Caco-2 (cell line): ENCODE measurements at regions not wholly inside any gene's neighbourhood (a gene's known extent, or its start where the extent isn't known, plus 50 kb on each side); places are given as distances from the start of the nearest gene placed in this dataset.

Experiments used
- BruUV-seq: library from RNA; stranded (reverse); fragments of 400-500 nt; replicated peaks from 2 replicates; lab custom pipeline; 2021; lab: Mats Ljungman, UMichigan
- CTCF ChIA-PET: fragments of 300-600 bp; sonication (Branson Sonifier 250); formaldehyde crosslinking; loops from one replicate; lab custom pipeline; 2022; ENCODE audit warnings: antibody characterized with exemption; lab: Charles Lee
- POLR2A ChIA-PET: fragments of 300-600 bp; sonication (Branson Sonifier 250); formaldehyde crosslinking; loops from one replicate; lab custom pipeline; 2022; ENCODE audit warnings: antibody characterized with exemption; lab: Charles Lee
- DNase-seq, 2 experiments: peaks; one replicate each; pipeline versions ENCODE4 v3.0.0 to v3.0.0-alpha.2; 2020 to 2022
- H3K27me3 ChIP-seq: replicated peaks from 2 replicates; pipeline ENCODE4 v1.6.0; 2011; ENCODE audit warnings: low read length; ENCODE audit not compliant: control insufficient read depth, insufficient read depth
- H3K36me3 ChIP-seq: 2 replicates; pipeline ENCODE4 v1.5.1; 2011; ENCODE audit warnings: low read length; ENCODE audit not compliant: control insufficient read depth, insufficient read depth
- H3K4me1 ChIP-seq: fragments of 250-450 bp; sonication (Bioruptor Pico); 2 replicates; pipeline ENCODE4 v1.5.1; 2020; ENCODE audit warnings: mild to moderate bottlenecking
- H3K4me3 ChIP-seq: 2 replicates; pipeline ENCODE4 v1.5.1; 2011; ENCODE audit warnings: low read depth, mild to moderate bottlenecking, control low read depth, low read length
- H3K9me3 ChIP-seq: fragments of 250-450 bp; sonication (Bioruptor Pico); 2 replicates; pipeline ENCODE4 v1.5.1; 2020; ENCODE audit warnings: mild to moderate bottlenecking, moderate library complexity
- H3K27ac Mint-ChIP-seq: one replicate; pipeline ENCODE4 v1.8.0; 2022; ENCODE audit warnings: mixed read lengths; ENCODE audit not compliant: unreplicated experiment
- H3K27me3 Mint-ChIP-seq: one replicate; pipeline ENCODE4 v1.8.0; 2022; ENCODE audit warnings: mixed read lengths; ENCODE audit not compliant: insufficient read depth, unreplicated experiment
- H3K36me3 Mint-ChIP-seq: one replicate; pipeline ENCODE4 v1.8.0; 2022; ENCODE audit warnings: mild to moderate bottlenecking, mixed read lengths; ENCODE audit not compliant: insufficient read depth, unreplicated experiment
- H3K4me1 Mint-ChIP-seq: one replicate; pipeline ENCODE4 v1.8.0; 2022; ENCODE audit warnings: low read depth, mixed read lengths; ENCODE audit not compliant: unreplicated experiment
- H3K4me3 Mint-ChIP-seq: one replicate; pipeline ENCODE4 v1.8.0; 2022; ENCODE audit warnings: mild to moderate bottlenecking, moderate library complexity, mixed read lengths; ENCODE audit not compliant: unreplicated experiment
- H3K9me3 Mint-ChIP-seq: one replicate; pipeline ENCODE4 v1.8.0; 2022; ENCODE audit warnings: mixed read lengths; ENCODE audit not compliant: unreplicated experiment
- intact Hi-C: fragments of 100-400 bp; cut with micrococcal nuclease; formaldehyde crosslinking; loops from one replicate; pipeline ENCODE4 v1.10.0; 2022; ENCODE audit not compliant: unreplicated experiment
- TF ChIP-seq, protein P1 (sequence below), 2 experiments: fragments of 200-600 bp in 1 of 2; IDR thresholded peaks; 1 replicate in 1 of 2; 2 replicates in 1 of 2; pipeline versions ENCODE4 v1.5.1 to v1.8.0; 2011 to 2022; ENCODE audit warnings: antibody characterized with exemption in 1 of 2, control low read depth in 1 of 2, inconsistent platforms in 1 of 2, low read depth in 1 of 2, low read length in 1 of 2, mild to moderate bottlenecking in 1 of 2, moderate library complexity in 1 of 2; ENCODE audit not compliant: insufficient read depth in 1 of 2, severe bottlenecking in 1 of 2, unreplicated experiment in 1 of 2

GRCh38 chr3:8357859-8358258 is 143.8 kb upstream of the LMCD1 start:
- Mint-ChIP-seq H3K27me3 (peaks cover 6% of the 10 kb centered on the region), H3K4me3 (no peak overlapping the region), H3K36me3 (no peaks in the 10 kb centered on the region), H3K4me1 (no peaks in the 10 kb centered on the region), H3K9me3 (no peaks in the 10 kb centered on the region), H3K27ac (no peak overlapping the region)
- no peak for DNase-seq
- no peaks in the 10 kb centered on the region for H3K36me3 ChIP-seq
- TF ChIP-seq, protein P1, sequence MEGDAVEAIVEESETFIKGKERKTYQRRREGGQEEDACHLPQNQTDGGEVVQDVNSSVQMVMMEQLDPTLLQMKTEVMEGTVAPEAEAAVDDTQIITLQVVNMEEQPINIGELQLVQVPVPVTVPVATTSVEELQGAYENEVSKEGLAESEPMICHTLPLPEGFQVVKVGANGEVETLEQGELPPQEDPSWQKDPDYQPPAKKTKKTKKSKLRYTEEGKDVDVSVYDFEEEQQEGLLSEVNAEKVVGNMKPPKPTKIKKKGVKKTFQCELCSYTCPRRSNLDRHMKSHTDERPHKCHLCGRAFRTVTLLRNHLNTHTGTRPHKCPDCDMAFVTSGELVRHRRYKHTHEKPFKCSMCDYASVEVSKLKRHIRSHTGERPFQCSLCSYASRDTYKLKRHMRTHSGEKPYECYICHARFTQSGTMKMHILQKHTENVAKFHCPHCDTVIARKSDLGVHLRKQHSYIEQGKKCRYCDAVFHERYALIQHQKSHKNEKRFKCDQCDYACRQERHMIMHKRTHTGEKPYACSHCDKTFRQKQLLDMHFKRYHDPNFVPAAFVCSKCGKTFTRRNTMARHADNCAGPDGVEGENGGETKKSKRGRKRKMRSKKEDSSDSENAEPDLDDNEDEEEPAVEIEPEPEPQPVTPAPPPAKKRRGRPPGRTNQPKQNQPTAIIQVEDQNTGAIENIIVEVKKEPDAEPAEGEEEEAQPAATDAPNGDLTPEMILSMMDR (IDR thresholded peaks at IDR 0.05; ENCODE audit: insufficient read depth in 1 of 2, low read depth in 1 of 2, low read length in 1 of 2, severe bottlenecking in 1 of 2, unreplicated experiment in 1 of 2) = no peak
- H3K4me1 ChIP-seq = no peaks in the 10 kb centered on the region
- no peaks in the 10 kb centered on the region for H3K9me3 ChIP-seq
- POLR2A ChIA-PET = no interaction called here
- no TSS peak for BruUV-seq
- no peak overlapping the region for H3K4me3 ChIP-seq
- CTCF ChIA-PET = no interaction called here
- no peaks in the 10 kb centered on the region for H3K27me3 ChIP-seq
- intact Hi-C loops = no loop called here

- H3K27me3 ChIP-seq = no peaks in the 10 kb centered on the region
- ChIA-PET CTCF (no interaction called here), POLR2A (no interaction called here)
- DNase-seq = no peak
- H3K4me1 ChIP-seq = no peaks in the 10 kb centered on the region
- intact Hi-C loops = no loop called here
- H3K4me3 ChIP-seq = no peak overlapping the region
- H3K4me3 Mint-ChIP-seq = no peak overlapping the region
- H3K9me3 Mint-ChIP-seq = no peaks in the 10 kb centered on the region
- peaks cover 8% of the 10 kb centered on the region for H3K27me3 Mint-ChIP-seq
- no peaks in the 10 kb centered on the region for H3K9me3 ChIP-seq
- TF ChIP-seq, protein P1 (IDR thresholded peaks at IDR 0.05; ENCODE audit: insufficient read depth in 1 of 2, low read depth in 1 of 2, low read length in 1 of 2, severe bottlenecking in 1 of 2, unreplicated experiment in 1 of 2) = no peak
- no peaks in the 10 kb centered on the region for H3K36me3 Mint-ChIP-seq
- H3K36me3 ChIP-seq = no peaks in the 10 kb centered on the region
- no peak overlapping the region for H3K27ac Mint-ChIP-seq
- no TSS peak for BruUV-seq
- no peaks in the 10 kb centered on the region for H3K4me1 Mint-ChIP-seq
Measured at GRCh38 chr3:8359133-8359532, 142.5 kb upstream of the LMCD1 start.

- Mint-ChIP-seq H3K27ac (no peak overlapping the region), H3K36me3 (no peaks in the 10 kb centered on the region), H3K4me3 (no peak overlapping the region), H3K27me3 (peaks cover 11% of the 10 kb centered on the region), H3K4me1 (no peaks in the 10 kb centered on the region), H3K9me3 (no peaks in the 10 kb centered on the region)
- no TSS peak for BruUV-seq
- TF ChIP-seq, protein P1 (IDR thresholded peaks at IDR 0.05; ENCODE audit: insufficient read depth in 1 of 2, low read depth in 1 of 2, low read length in 1 of 2, severe bottlenecking in 1 of 2, unreplicated experiment in 1 of 2) = no peak
- Histone ChIP-seq H3K4me3 (no peak overlapping the region), H3K9me3 (no peaks in the 10 kb centered on the region), H3K27me3 (no peaks in the 10 kb centered on the region), H3K4me1 (no peaks in the 10 kb centered on the region), H3K36me3 (no peaks in the 10 kb centered on the region)
- no peak for DNase-seq
- intact Hi-C loops = no loop called here
- ChIA-PET CTCF (no interaction called here), POLR2A (no interaction called here)
Measured at GRCh38 chr3:8363200-8363599, 138.4 kb upstream of the LMCD1 start.
